Endothelial cell of umbilical vein (primary cell): ENCODE measurements at regions not wholly inside any gene's neighbourhood (a gene's known extent, or its start where the extent isn't known, plus 50 kb on each side); places are given as distances from the start of the nearest gene placed in this dataset.

Experiments used
- BruUV-seq: library from RNA; stranded (reverse); fragments of 400-500 nt; replicated peaks from 2 replicates; lab custom pipeline; 2021; lab: Mats Ljungman, UMichigan
- CTCF ChIA-PET: fragments of 300-600, 350-600 bp; sonication (Branson Sonifier 250); formaldehyde crosslinking; loops from one replicate; lab custom pipeline; 2021; ENCODE audit warnings: antibody characterized with exemption, inconsistent platforms; lab: Charles Lee
- POLR2A ChIA-PET: fragments of 300-600, 350-600 bp; sonication (Branson Sonifier 250); formaldehyde crosslinking; loops from one replicate; lab custom pipeline; 2021; ENCODE audit warnings: antibody characterized with exemption, inconsistent platforms; lab: Charles Lee
- DNase-seq: peaks from one replicate; pipeline ENCODE4 v3.0.0-alpha.2; 2011; ENCODE audit warnings: low read depth, low spot score
- FAIRE-seq: peaks from 2 replicates; lab custom pipeline; 2011; peaks lifted over from hg19 to GRCh38; lab: Jason Lieb, UNC
- H2AFZ ChIP-seq: 2 replicates; pipeline ENCODE4 v1.6.0; 2012; ENCODE audit warnings: low read depth, low read length, control low read depth, inconsistent platforms
- H3K27ac ChIP-seq: 2 replicates; pipeline ENCODE4 v1.5.1; 2011; ENCODE audit warnings: low read depth, mild to moderate bottlenecking, control low read depth, low read length, moderate library complexity; ENCODE audit not compliant: insufficient read depth
- H3K27me3 ChIP-seq, 2 experiments: 2 replicates each; pipeline versions ENCODE4 v1.6.0 to v1.6.1; 2011; ENCODE audit warnings: low read length in 2 of 2, mixed read lengths in 1 of 2; ENCODE audit not compliant: control insufficient read depth in 2 of 2, insufficient read depth in 2 of 2
- H3K36me3 ChIP-seq, 2 experiments: 2 replicates in 1 of 2; 3 replicates in 1 of 2; pipeline ENCODE4 v1.5.1; 2011; ENCODE audit warnings: low read length in 2 of 2, mild to moderate bottlenecking in 1 of 2, moderate library complexity in 1 of 2; ENCODE audit not compliant: control insufficient read depth in 2 of 2, insufficient read depth in 2 of 2; ENCODE audit errors: extremely low read depth in 1 of 2
- H3K4me1 ChIP-seq: 3 replicates; pipeline ENCODE4 v1.5.1; 2011; ENCODE audit warnings: mild to moderate bottlenecking, low read length; ENCODE audit not compliant: control insufficient read depth, insufficient read depth; ENCODE audit errors: extremely low read depth
- H3K4me2 ChIP-seq: 2 replicates; pipeline ENCODE4 v1.6.1; 2011; ENCODE audit warnings: low read length, control low read depth, mixed read lengths; ENCODE audit not compliant: insufficient read depth
- H3K4me3 ChIP-seq, 3 experiments: fragments of 200-600 bp in 1 of 3; sonication (generic), shearing (Covaris generic) in 1 of 3; replicated peaks in 1 of 3; 2 replicates each; pipeline ENCODE4 v1.5.1; 2011 to 2016; ENCODE audit warnings: control low read depth in 3 of 3, low read length in 3 of 3, mild to moderate bottlenecking in 2 of 3, inconsistent platforms in 1 of 3, low read depth in 1 of 3, moderate library complexity in 1 of 3; ENCODE audit not compliant: insufficient read depth in 1 of 3
- H3K79me2 ChIP-seq: 2 replicates; pipeline ENCODE4 v1.6.0; 2012; ENCODE audit warnings: low read length, inconsistent platforms; ENCODE audit not compliant: control insufficient read depth, insufficient read depth
- H3K9ac ChIP-seq: replicated peaks from 2 replicates; pipeline ENCODE3; 2011; ENCODE audit warnings: low read length, control low read depth; ENCODE audit not compliant: insufficient read depth; ENCODE audit errors: extremely low read depth
- H3K9me1 ChIP-seq: replicated peaks from 3 replicates; pipeline ENCODE4 v1.6.0; 2011; ENCODE audit warnings: mild to moderate bottlenecking, low read length; ENCODE audit not compliant: control insufficient read depth, insufficient read depth; ENCODE audit errors: extremely low read depth
- H3K9me3 ChIP-seq: replicated peaks from 2 replicates; pipeline ENCODE4 v1.5.1; 2012; ENCODE audit warnings: low read length, inconsistent platforms; ENCODE audit not compliant: control insufficient read depth, insufficient read depth
- H4K20me1 ChIP-seq: replicated peaks from 2 replicates; pipeline ENCODE3; 2011; ENCODE audit warnings: mild to moderate bottlenecking, low read length; ENCODE audit not compliant: control insufficient read depth, insufficient read depth; ENCODE audit errors: extremely low read depth
- CTCF ChIP-seq, 2 donors: IDR thresholded peaks; 1 replicate in 1 of 2; 2 replicates in 1 of 2; pipeline ENCODE4 v1.5.1; 2011; ENCODE audit warnings: low read length in 2 of 2, mild to moderate bottlenecking in 2 of 2, moderate library complexity in 2 of 2, control low read depth in 1 of 2, inconsistent platforms in 1 of 2, low read depth in 1 of 2; ENCODE audit not compliant: insufficient read depth in 1 of 2; ENCODE audit errors: extremely low read depth in 1 of 2
- EZH2 ChIP-seq: IDR thresholded peaks from 2 replicates; pipeline ENCODE4 v1.6.1; 2012; ENCODE audit warnings: borderline replicate concordance, low read depth, mild to moderate bottlenecking, moderate library complexity, low read length, inconsistent platforms; ENCODE audit not compliant: severe bottlenecking
- FOS ChIP-seq: IDR thresholded peaks from 2 replicates; pipeline ENCODE4 v1.6.1; 2011; ENCODE audit warnings: mild to moderate bottlenecking, low read length, moderate library complexity, borderline replicate concordance; ENCODE audit not compliant: insufficient read depth
- GATA2 ChIP-seq: IDR thresholded peaks from 2 replicates; pipeline ENCODE4 v1.7.0; 2011; ENCODE audit warnings: low read depth, mild to moderate bottlenecking, moderate library complexity, mixed read lengths, low read length; ENCODE audit not compliant: insufficient read length, insufficient read depth
- JUN ChIP-seq: IDR thresholded peaks from 2 replicates; pipeline ENCODE4 v1.6.1; 2011; ENCODE audit warnings: borderline replicate concordance, low read depth; ENCODE audit not compliant: insufficient read length, insufficient read depth
- MAX ChIP-seq: IDR thresholded peaks from 2 replicates; pipeline ENCODE4 v1.6.1; 2011; ENCODE audit not compliant: insufficient read depth, insufficient read length
- MYC ChIP-seq: IDR thresholded peaks from one replicate; pipeline ENCODE4 v1.6.1; 2011; ENCODE audit warnings: mild to moderate bottlenecking, low read depth, low read length
- POLR2A ChIP-seq: IDR thresholded peaks from 2 replicates; pipeline ENCODE4 v1.6.1; 2012; ENCODE audit warnings: low read depth, mild to moderate bottlenecking, control low read depth, low read length
- POLR2AphosphoS5 ChIP-seq: IDR thresholded peaks from 2 replicates; pipeline ENCODE4 v1.6.1; 2012; ENCODE audit warnings: low read depth, mild to moderate bottlenecking, control low read depth, low read length, moderate library complexity; ENCODE audit not compliant: insufficient read depth
- dilution Hi-C: fragments of 300-500 bp; cut with MboI; formaldehyde crosslinking; loops from one replicate; pipeline ENCODE4 v1.15.0; 2019; ENCODE audit warnings: low sequenced_read_pairs; ENCODE audit not compliant: extremely low pct_ligation_motif_present
- intact Hi-C: fragments of 100-400 bp; cut with micrococcal nuclease; formaldehyde crosslinking; loops from one replicate; pipeline ENCODE4 v1.10.0; 2022

- no peak overlapping the region for H3K9ac ChIP-seq
- H3K27me3 ChIP-seq: no peaks in the 10 kb centered on the region
- H4K20me1 ChIP-seq: no peaks in the 10 kb centered on the region
- H3K36me3 ChIP-seq: no peaks in the 10 kb centered on the region
- H3K4me3 ChIP-seq: no peak overlapping the region
- H3K9me1 ChIP-seq: no peaks in the 10 kb centered on the region
- H3K4me2 ChIP-seq: no peak overlapping the region
- CTCF ChIA-PET: interaction anchor here (1.0 to 3.3 kb wide), 2 partner anchors 10 to 12 kb away, joined by 5 to 10 read pairs; no protein-coding TSS in a partner anchor
- H3K9me3 ChIP-seq: no peaks in the 10 kb centered on the region
- FAIRE-seq (no peak), DNase-seq (no peak)
- no peak for TF ChIP-seq EZH2
- no peak for TF ChIP-seq CTCF (IDR thresholded peaks at IDR 0.05; ENCODE audit: extremely low read depth in 1 of 2, insufficient read depth in 1 of 2, low read depth in 1 of 2, low read length in 2 of 2)
- TF ChIP-seq POLR2AphosphoS5: no peak
- TF ChIP-seq MAX: no peak
- no peak for TF ChIP-seq JUN
- no peak for TF ChIP-seq FOS
- TF ChIP-seq GATA2: no peak
- no peak for TF ChIP-seq POLR2A
- no peak for TF ChIP-seq MYC
- intact Hi-C loops (no loop called here), dilution Hi-C loops (no loop called here)
- POLR2A ChIA-PET: no interaction called here
- no peaks in the 10 kb centered on the region for H3K4me1 ChIP-seq
- BruUV-seq: no TSS peak
- H2AFZ ChIP-seq: no peak overlapping the region
- H3K79me2 ChIP-seq: no peaks in the 10 kb centered on the region
- H3K27ac ChIP-seq: no peak overlapping the region
Observed at GRCh38 chr5:51517838-51518237, 134.6 kb downstream of the ISL1 start.
